Peyer's patch (tissue), 4 donors: ENCODE measurements at regions not wholly inside any gene's neighbourhood (a gene's known extent, or its start where the extent isn't known, plus 50 kb on each side); places are given as distances from the start of the nearest gene placed in this dataset.

Experiments used
- CTCF ChIP-seq, 6 experiments: fragments of 450-650 bp in 4 of 6; fragments of 200-600 bp in 2 of 6; sonication (generic) in 1 of 6; IDR thresholded peaks; one replicate each; pipeline ENCODE4 v1.5.1; 2017 to 2019; ENCODE audit warnings: antibody characterized with exemption in 6 of 6, mild to moderate bottlenecking in 3 of 6, moderate library complexity in 1 of 6
- POLR2A ChIP-seq, 2 donors: fragments of 450-650 bp; IDR thresholded peaks; one replicate each; pipeline ENCODE4 v1.5.1; 2017; ENCODE audit warnings: antibody characterized with exemption in 2 of 2, mild to moderate bottlenecking in 2 of 2, moderate library complexity in 2 of 2

GRCh38 chr7:69457595-69458504 lies 140.4 kb upstream of the AUTS2 start:
- no peak for TF ChIP-seq POLR2A (IDR thresholded peaks at IDR 0.05)
- no peak for TF ChIP-seq CTCF (IDR thresholded peaks at IDR 0.05)
